ENCODE measurements at regions not wholly inside any gene's neighbourhood (a gene's known extent, or its start where the extent isn't known, plus 50 kb on each side); places are given as distances from the start of the nearest gene placed in this dataset.
"Not testable (repeated sequence)": the region's sequence is repeated elsewhere in the genome, so short reads cannot be mapped to it uniquely, and the experiment has no call there.

GRCh38 chr20:40860487-40860902 lies 168.1 kb upstream of the TOP1 start:
- Mint-ChIP-seq H3K27me3 (no peaks in the 10 kb centered on the region), H3K4me1 (no peaks in the 10 kb centered on the region), H3K27ac (no peak overlapping the region), H3K4me3 (no peak overlapping the region), H3K9me3 (no peaks in the 10 kb centered on the region), H3K36me3 (ENCODE audit: low read depth) (no peaks in the 10 kb centered on the region)
- POLR2A ChIA-PET = no interaction called here
- DNase-seq = no peak
- CTCF ChIA-PET = no interaction called here

- Mint-ChIP-seq H3K36me3 (ENCODE audit: low read depth) (no peaks in the 10 kb centered on the region), H3K4me3 (no peak overlapping the region), H3K9me3 (no peaks in the 10 kb centered on the region), H3K27ac (no peak overlapping the region), H3K27me3 (no peaks in the 10 kb centered on the region), H3K4me1 (no peaks in the 10 kb centered on the region)
- CTCF ChIA-PET = no interaction called here
- POLR2A ChIA-PET = no interaction called here
- DNase-seq = no peak
Observed at GRCh38 chr20:40861427-40862008, 167.1 kb upstream of the TOP1 start.

GRCh38 chr20:40863355-40863919 lies 165.2 kb upstream of the TOP1 start:
- CTCF ChIA-PET = no interaction called here
- Mint-ChIP-seq H3K27me3 (no peaks in the 10 kb centered on the region), H3K36me3 (ENCODE audit: low read depth) (no peaks in the 10 kb centered on the region), H3K4me1 (no peaks in the 10 kb centered on the region), H3K4me3 (no peak overlapping the region), H3K9me3 (no peaks in the 10 kb centered on the region), H3K27ac (no peak overlapping the region)
- POLR2A ChIA-PET = no interaction called here
- DNase-seq = no peak

GRCh38 chr20:40864470-40864869 lies 164.2 kb upstream of the TOP1 start:
- no peak overlapping the region for H3K4me3 Mint-ChIP-seq
- ChIA-PET CTCF (no interaction called here), POLR2A (no interaction called here)
- H3K36me3 Mint-ChIP-seq (ENCODE audit: low read depth) = no peaks in the 10 kb centered on the region
- no peaks in the 10 kb centered on the region for H3K9me3 Mint-ChIP-seq
- no peak overlapping the region for H3K27ac Mint-ChIP-seq
- DNase-seq = no peak
- no peaks in the 10 kb centered on the region for H3K4me1 Mint-ChIP-seq
- H3K27me3 Mint-ChIP-seq = no peaks in the 10 kb centered on the region

GRCh38 chr20:40865095-40865494 lies 163.5 kb upstream of the TOP1 start:
- POLR2A ChIA-PET = no interaction called here
- H3K4me3 Mint-ChIP-seq = no peak overlapping the region
- no peaks in the 10 kb centered on the region for H3K4me1 Mint-ChIP-seq
- H3K27ac Mint-ChIP-seq = no peak overlapping the region
- H3K36me3 Mint-ChIP-seq (ENCODE audit: low read depth) = no peaks in the 10 kb centered on the region
- CTCF ChIA-PET = no interaction called here
- no peak for DNase-seq
- no peaks in the 10 kb centered on the region for H3K27me3 Mint-ChIP-seq
- H3K9me3 Mint-ChIP-seq = no peaks in the 10 kb centered on the region

- no peaks in the 10 kb centered on the region for H3K9me3 Mint-ChIP-seq
- H3K27ac Mint-ChIP-seq = no peak overlapping the region
- no peaks in the 10 kb centered on the region for H3K27me3 Mint-ChIP-seq
- H3K4me3 Mint-ChIP-seq = no peak overlapping the region
- no peak for DNase-seq
- ChIA-PET POLR2A (no interaction called here), CTCF (no interaction called here)
- H3K36me3 Mint-ChIP-seq (ENCODE audit: low read depth) = no peaks in the 10 kb centered on the region
- H3K4me1 Mint-ChIP-seq = no peaks in the 10 kb centered on the region
Observed at GRCh38 chr20:40866056-40866455, 162.6 kb upstream of the TOP1 start.

GRCh38 chr20:40868551-40869217 lies 159.9 kb upstream of the TOP1 start:
- DNase-seq = no peak
- no peaks in the 10 kb centered on the region for H3K27me3 Mint-ChIP-seq
- no peaks in the 10 kb centered on the region for H3K4me1 Mint-ChIP-seq
- no peak overlapping the region for H3K27ac Mint-ChIP-seq
- H3K4me3 Mint-ChIP-seq = no peak overlapping the region
- no peaks in the 10 kb centered on the region for H3K9me3 Mint-ChIP-seq
- ChIA-PET POLR2A (no interaction called here), CTCF (no interaction called here)
- no peaks in the 10 kb centered on the region for H3K36me3 Mint-ChIP-seq (ENCODE audit: low read depth)

- Mint-ChIP-seq H3K27ac (no peak overlapping the region), H3K4me1 (no peaks in the 10 kb centered on the region), H3K9me3 (no peaks in the 10 kb centered on the region), H3K36me3 (ENCODE audit: low read depth) (no peaks in the 10 kb centered on the region), H3K27me3 (no peaks in the 10 kb centered on the region), H3K4me3 (no peak overlapping the region)
- ChIA-PET CTCF (no interaction called here), POLR2A (interaction anchor here (0.6 kb wide), 1 partner anchor 187 kb away, joined by 3 read pairs; no protein-coding TSS in a partner anchor)
- no peak for DNase-seq
Observed at GRCh38 chr20:40869218-40870147, 159.1 kb upstream of the TOP1 start.

- peaks cover 5% of the 10 kb centered on the region for H3K9me3 Mint-ChIP-seq
Observed at GRCh38 chr20:40875116-40876085, 153.2 kb upstream of the TOP1 start.

GRCh38 chr20:40878099-40878498 lies 150.5 kb upstream of the TOP1 start:
- H3K4me3 Mint-ChIP-seq; H3K9me3 Mint-ChIP-seq; CTCF ChIA-PET; DNase-seq; H3K27me3 Mint-ChIP-seq; H3K27ac Mint-ChIP-seq; H3K36me3 Mint-ChIP-seq (ENCODE audit: low read depth); POLR2A ChIA-PET: not testable (repeated sequence)
- peaks cover 25% of the 10 kb centered on the region for H3K4me1 Mint-ChIP-seq

More at GRCh38 chr20:40875116-40876085, 153.2 kb upstream of the TOP1 start:
- peaks cover 2% of the 10 kb centered on the region for H3K36me3 Mint-ChIP-seq (ENCODE audit: low read depth)
- no peak overlapping the region for H3K27ac Mint-ChIP-seq
- ChIA-PET CTCF (no interaction called here), POLR2A (no interaction called here)
- DNase-seq = no peak
- peaks cover 3% of the 10 kb centered on the region for H3K4me1 Mint-ChIP-seq
- no peak overlapping the region for H3K4me3 Mint-ChIP-seq
- no peaks in the 10 kb centered on the region for H3K27me3 Mint-ChIP-seq

- ChIA-PET CTCF (interaction anchor here (1.1 to 1.2 kb wide), 3 partner anchors 82 to 139 kb away, joined by 3 to 7 read pairs (median 3); no protein-coding TSS in a partner anchor), POLR2A (interaction anchor here (0.7 kb wide), 1 partner anchor 76 kb away, joined by 3 read pairs; no protein-coding TSS in a partner anchor)
- Mint-ChIP-seq H3K36me3 (ENCODE audit: low read depth) (peaks cover 2% of the 10 kb centered on the region), H3K9me3 (peaks cover 8% of the 10 kb centered on the region), H3K4me1 (peaks cover 30% of the 10 kb centered on the region), H3K27me3 (no peaks in the 10 kb centered on the region), H3K4me3 (no peak overlapping the region), H3K27ac (no peak overlapping the region)
- DNase-seq = no peak
Observed at GRCh38 chr20:40880063-40880728, 148.4 kb upstream of the TOP1 start.

GRCh38 chr20:40880729-40881109 lies 147.9 kb upstream of the TOP1 start:
- Mint-ChIP-seq H3K27me3 (no peaks in the 10 kb centered on the region), H3K4me1 (peaks cover 30% of the 10 kb centered on the region), H3K4me3 (no peak overlapping the region), H3K27ac (no peak overlapping the region), H3K9me3 (peaks cover 8% of the 10 kb centered on the region), H3K36me3 (ENCODE audit: low read depth) (peaks cover 2% of the 10 kb centered on the region)
- DNase-seq = no peak
- CTCF ChIA-PET = interaction anchor here (1.1 to 1.2 kb wide), 2 partner anchors 81 to 139 kb away, joined by 3 read pairs; no protein-coding TSS in a partner anchor
- POLR2A ChIA-PET = no interaction called here

All from activated CD4-positive, alpha-beta memory T cell treated with anti-CD3 and anti-CD28 coated beads, Interleukin-2, amount 10 ng/mL, durations not matched to agents 7 days and 5 days (primary cell).